IMR-90 (cell line): ENCODE measurements at regions not wholly inside any gene's neighbourhood (a gene's known extent, or its start where the extent isn't known, plus 50 kb on each side); places are given as distances from the start of the nearest gene placed in this dataset.

Experiments
- ATAC-seq: fragments of 200-7000 bp; cut with Tn5 transposase; 2 replicates; pipeline ENCODE4 v1.9.1; 2020; ENCODE audit warnings: low read depth, mild to moderate bottlenecking, moderate library complexity
- BruUV-seq: library from RNA; stranded (reverse); fragments of 400-500 nt; replicated peaks from 2 replicates; lab custom pipeline; 2021; lab: Mats Ljungman, UMichigan
- CTCF ChIA-PET: fragments of 300-600 bp; formaldehyde crosslinking; extraction: SDS; loops from one replicate; lab custom pipeline; 2021; ENCODE audit warnings: antibody characterized with exemption; lab: Yijun Ruan, JAX
- POLR2A ChIA-PET: fragments of 300-600 bp; sonication (Branson Sonifier 250); formaldehyde crosslinking; loops from one replicate; lab custom pipeline; 2022; ENCODE audit warnings: antibody characterized with exemption; ENCODE audit not compliant: unreplicated experiment; lab: Charles Lee
- DNase-seq: peaks from one replicate; pipeline ENCODE4 v3.0.0; 2013
- H2AFZ ChIP-seq: replicated peaks from 2 replicates; pipeline ENCODE3; 2013; ENCODE audit warnings: low read length, mild to moderate bottlenecking; ENCODE audit not compliant: poor library complexity
- H2AK5ac ChIP-seq: 2 replicates; pipeline ENCODE4 v1.6.1; 2013; ENCODE audit warnings: low read depth, low read length, inconsistent platforms
- H2AK9ac ChIP-seq: replicated peaks from 2 replicates; pipeline ENCODE3; 2013; ENCODE audit warnings: mild to moderate bottlenecking, low read depth, low read length, moderate library complexity; ENCODE audit not compliant: poor library complexity
- H2BK120ac ChIP-seq: 2 replicates; pipeline ENCODE4 v1.6.1; 2013; ENCODE audit warnings: low read depth, low read length, inconsistent platforms
- H2BK15ac ChIP-seq: 3 replicates; pipeline ENCODE4 v1.6.1; 2013; ENCODE audit warnings: low read depth, low read length, inconsistent platforms
- H2BK20ac ChIP-seq: 2 replicates; pipeline ENCODE4 v1.6.1; 2013; ENCODE audit warnings: low read depth, mild to moderate bottlenecking, inconsistent platforms, low read length, moderate library complexity
- H2BK5ac ChIP-seq: 2 replicates; pipeline ENCODE4 v1.6.1; 2013; ENCODE audit warnings: mild to moderate bottlenecking, low read depth, low read length, inconsistent platforms; ENCODE audit not compliant: poor library complexity, severe bottlenecking
- H3K14ac ChIP-seq: replicated peaks from 2 replicates; pipeline ENCODE4 v1.6.1; 2013; ENCODE audit warnings: low read depth, low read length, inconsistent platforms
- H3K18ac ChIP-seq: 2 replicates; pipeline ENCODE4 v1.6.1; 2013; ENCODE audit warnings: low read depth, low read length, control low read depth
- H3K23ac ChIP-seq: 2 replicates; pipeline ENCODE4 v1.6.1; 2013; ENCODE audit warnings: low read depth, low read length, inconsistent platforms
- H3K27ac ChIP-seq: 2 replicates; pipeline ENCODE4 v1.5.1; 2013; ENCODE audit warnings: mild to moderate bottlenecking, control low read depth, low read length; ENCODE audit not compliant: insufficient read depth
- H3K27me3 ChIP-seq: 2 replicates; pipeline ENCODE4 v1.6.1; 2013; ENCODE audit warnings: low read length; ENCODE audit not compliant: control insufficient read depth, insufficient read depth
- H3K36me3 ChIP-seq: 2 replicates; pipeline ENCODE4 v1.6.1; 2013; ENCODE audit warnings: low read length, mixed read lengths; ENCODE audit not compliant: control insufficient read depth, insufficient read depth
- H3K4ac ChIP-seq: 2 replicates; pipeline ENCODE4 v1.6.1; 2013; ENCODE audit warnings: low read depth, low read length, inconsistent platforms
- H3K4me1 ChIP-seq: 2 replicates; pipeline ENCODE4 v1.6.1; 2013; ENCODE audit warnings: low read length, mixed read lengths; ENCODE audit not compliant: control insufficient read depth, insufficient read depth
- H3K4me2 ChIP-seq: 2 replicates; pipeline ENCODE4 v1.6.1; 2013; ENCODE audit warnings: low read depth, mild to moderate bottlenecking, control low read depth, low read length, moderate library complexity
- H3K4me3 ChIP-seq: 2 replicates; pipeline ENCODE4 v1.5.1; 2013; ENCODE audit warnings: low read depth, mild to moderate bottlenecking, control low read depth, low read length, moderate library complexity; ENCODE audit not compliant: insufficient read depth
- H3K56ac ChIP-seq: 2 replicates; pipeline ENCODE4 v1.6.1; 2013; ENCODE audit warnings: low read length, inconsistent platforms; ENCODE audit not compliant: insufficient read depth; ENCODE audit errors: extremely low read depth
- H3K79me1 ChIP-seq, 2 experiments: 2 replicates each; pipeline ENCODE4 v1.6.1; 2013; ENCODE audit warnings: low read length in 2 of 2, inconsistent platforms in 1 of 2, low read depth in 1 of 2
- H3K9ac ChIP-seq: 2 replicates; pipeline ENCODE4 v1.6.1; 2013; ENCODE audit warnings: low read depth, low read length, control low read depth
- H3K9me1 ChIP-seq: 2 replicates; pipeline ENCODE4 v1.6.1; 2013; ENCODE audit warnings: low read length, inconsistent platforms; ENCODE audit not compliant: insufficient read depth
- H3K9me3 ChIP-seq: 2 replicates; pipeline ENCODE4 v1.6.1; 2013; ENCODE audit warnings: low read length; ENCODE audit not compliant: control insufficient read depth, insufficient read depth
- H4K20me1 ChIP-seq: 2 replicates; pipeline ENCODE4 v1.6.1; 2013; ENCODE audit warnings: low read length, inconsistent platforms; ENCODE audit not compliant: insufficient read depth
- H4K5ac ChIP-seq: 2 replicates; pipeline ENCODE4 v1.6.1; 2013; ENCODE audit warnings: mild to moderate bottlenecking, low read depth, low read length, control low read depth
- H4K8ac ChIP-seq, 2 experiments: 2 replicates each; pipeline ENCODE4 v1.6.1; 2013; ENCODE audit warnings: low read depth in 2 of 2, low read length in 2 of 2, control low read depth in 1 of 2, inconsistent platforms in 1 of 2
- H4K91ac ChIP-seq: 2 replicates; pipeline ENCODE4 v1.6.1; 2013; ENCODE audit warnings: low read depth, low read length, inconsistent platforms; ENCODE audit not compliant: insufficient read depth
- BHLHE40 ChIP-seq: fragments of 150-350 bp; IDR thresholded peaks from 2 replicates; pipeline ENCODE4 v1.6.1; 2016; ENCODE audit warnings: mild to moderate bottlenecking, low read depth, low read length
- CEBPB ChIP-seq: IDR thresholded peaks from 2 replicates; pipeline ENCODE4 v1.6.1; 2012; ENCODE audit warnings: low read depth, low read length, improper control_type of control experiment
- CHD1 ChIP-seq: IDR thresholded peaks from 2 replicates; pipeline ENCODE4 v1.6.1; 2012; ENCODE audit warnings: low read depth, low read length, improper control_type of control experiment
- FOS ChIP-seq: fragments of 150-350 bp; IDR thresholded peaks from 2 replicates; pipeline ENCODE4 v1.6.1; 2016; ENCODE audit warnings: low read depth, low read length
- MAFK ChIP-seq: IDR thresholded peaks from 2 replicates; pipeline ENCODE4 v1.6.1; 2012; ENCODE audit warnings: low read depth, low read length, improper control_type of control experiment
- MXI1 ChIP-seq: IDR thresholded peaks from 2 replicates; pipeline ENCODE4 v1.6.1; 2012; ENCODE audit warnings: low read depth, mild to moderate bottlenecking, low read length, moderate library complexity, borderline replicate concordance
- NFE2L2 ChIP-seq: fragments of 150-350 bp; IDR thresholded peaks from 2 replicates; pipeline ENCODE4 v1.6.1; 2016; ENCODE audit warnings: low read depth, mild to moderate bottlenecking, low read length
- RCOR1 ChIP-seq: IDR thresholded peaks from 2 replicates; pipeline ENCODE4 v1.6.1; 2012; ENCODE audit warnings: mild to moderate bottlenecking, low read length, improper control_type of control experiment; ENCODE audit not compliant: insufficient replicate concordance
- WGBS, 2 experiments: methylation state at CpG; one replicate each; pipeline versions ENCODE4 v1.1.5 to v1.1.7; 2013; ENCODE audit warnings: missing lambda C conversion rate in 2 of 2; ENCODE audit not compliant: insufficient read length in 1 of 2; ENCODE audit errors: extremely low coverage in 2 of 2; 5-methylcytosine and 5-hydroxymethylcytosine counted together
- dilution Hi-C: fragments of 300-500 bp; cut with HindIII; formaldehyde crosslinking; loops from one replicate; pipeline ENCODE4 v1.14.3; 2018; ENCODE audit warnings: low sequenced_read_pairs; ENCODE audit not compliant: unreplicated experiment
- in situ Hi-C: fragments of 300-500 bp; cut with MboI; formaldehyde crosslinking; loops from 3 replicates; pipeline ENCODE4 v1.14.3; 2019; ENCODE audit warnings: low sequenced_read_pairs, inconsistent platforms, mixed read lengths
- intact Hi-C: fragments of 100-400 bp; cut with micrococcal nuclease; formaldehyde crosslinking; loops from 2 replicates; pipeline ENCODE4 v1.10.0; 2022
- TF ChIP-seq, protein P1 (sequence below): fragments of 150-350 bp; IDR thresholded peaks from 2 replicates; pipeline ENCODE4 v1.6.1; 2016; ENCODE audit warnings: low read depth, mild to moderate bottlenecking, low read length, moderate library complexity, borderline replicate concordance
- TF ChIP-seq, protein P2 (sequence below): fragments of 150-350 bp; IDR thresholded peaks from 2 replicates; pipeline ENCODE4 v1.6.1; 2017; ENCODE audit warnings: mild to moderate bottlenecking, antibody characterized with exemption, low read length, low read depth
- TF ChIP-seq, protein P3 (sequence below): conservative IDR thresholded peaks from 2 replicates; pipeline ENCODE4 v1.5.1; 2012; ENCODE audit warnings: mild to moderate bottlenecking, low read depth, low read length, improper control_type of control experiment

DNA sequence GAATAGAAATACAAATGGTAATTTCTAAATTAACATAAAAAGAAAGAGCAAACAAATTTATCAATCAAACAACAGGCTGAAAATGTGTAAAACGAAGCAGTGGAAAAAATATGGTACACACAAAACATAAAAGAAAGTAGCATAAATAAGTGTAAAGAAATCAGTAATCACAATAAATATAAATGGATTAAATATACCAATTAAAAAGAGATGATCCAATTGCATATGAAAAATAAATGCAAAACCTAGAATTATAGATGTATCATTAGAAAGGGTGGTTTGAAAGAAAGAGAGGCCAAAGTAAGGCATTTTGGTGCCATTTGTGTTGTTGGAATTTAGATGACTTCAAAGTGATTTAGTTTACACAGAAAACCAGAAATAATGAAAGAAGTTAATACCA, 202.2 kb downstream of the PTBP2 start:
- ChIA-PET POLR2A (no interaction called here), CTCF (interaction anchor here (1.8 kb wide), 1 partner anchor 12 kb away, joined by 5 read pairs; no protein-coding TSS in a partner anchor)
- Histone ChIP-seq H2BK15ac (no peak overlapping the region), H3K4me2 (no peak overlapping the region), H3K36me3 (no peaks in the 10 kb centered on the region), H3K18ac (no peak overlapping the region), H2AK5ac (no peak overlapping the region), H3K27me3 (no peaks in the 10 kb centered on the region), H4K20me1 (no peaks in the 10 kb centered on the region), H4K91ac (no peak overlapping the region), H3K4ac (no peak overlapping the region), H3K4me1 (peaks cover 3% of the 10 kb centered on the region), H4K8ac (no peak overlapping the region), H3K14ac (no peak overlapping the region), H3K27ac (no peak overlapping the region), H2AFZ (no peak overlapping the region), H2BK5ac (no peak overlapping the region), H2AK9ac (no peak overlapping the region), H4K5ac (no peak overlapping the region), H3K9me3 (peaks cover 6% of the 10 kb centered on the region; the same call in 1 of the 2 replicates), H2BK120ac (no peak overlapping the region), H3K4me3 (no peak overlapping the region), H3K9me1 (0 out of 2 replicates have a peak, but pooled peaks cover 2% of the 10 kb centered on the region), H3K9ac (no peak overlapping the region), H3K79me1 (no peaks in the 10 kb centered on the region), H2BK20ac (no peak overlapping the region), H3K56ac (no peak overlapping the region), H3K23ac (no peak overlapping the region)
- dilution Hi-C loops: no loop called here
- no peak for TF ChIP-seq MXI1
- no peak for TF ChIP-seq NFE2L2
- no peak for TF ChIP-seq FOS
- TF ChIP-seq, protein P1, sequence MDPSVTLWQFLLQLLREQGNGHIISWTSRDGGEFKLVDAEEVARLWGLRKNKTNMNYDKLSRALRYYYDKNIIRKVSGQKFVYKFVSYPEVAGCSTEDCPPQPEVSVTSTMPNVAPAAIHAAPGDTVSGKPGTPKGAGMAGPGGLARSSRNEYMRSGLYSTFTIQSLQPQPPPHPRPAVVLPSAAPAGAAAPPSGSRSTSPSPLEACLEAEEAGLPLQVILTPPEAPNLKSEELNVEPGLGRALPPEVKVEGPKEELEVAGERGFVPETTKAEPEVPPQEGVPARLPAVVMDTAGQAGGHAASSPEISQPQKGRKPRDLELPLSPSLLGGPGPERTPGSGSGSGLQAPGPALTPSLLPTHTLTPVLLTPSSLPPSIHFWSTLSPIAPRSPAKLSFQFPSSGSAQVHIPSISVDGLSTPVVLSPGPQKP: no peak
- no peak for TF ChIP-seq BHLHE40
- no peak for TF ChIP-seq CHD1
- no peak for TF ChIP-seq RCOR1
- TF ChIP-seq, protein P2, sequence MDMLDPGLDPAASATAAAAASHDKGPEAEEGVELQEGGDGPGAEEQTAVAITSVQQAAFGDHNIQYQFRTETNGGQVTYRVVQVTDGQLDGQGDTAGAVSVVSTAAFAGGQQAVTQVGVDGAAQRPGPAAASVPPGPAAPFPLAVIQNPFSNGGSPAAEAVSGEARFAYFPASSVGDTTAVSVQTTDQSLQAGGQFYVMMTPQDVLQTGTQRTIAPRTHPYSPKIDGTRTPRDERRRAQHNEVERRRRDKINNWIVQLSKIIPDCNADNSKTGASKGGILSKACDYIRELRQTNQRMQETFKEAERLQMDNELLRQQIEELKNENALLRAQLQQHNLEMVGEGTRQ: no peak
- TF ChIP-seq, protein P3, sequence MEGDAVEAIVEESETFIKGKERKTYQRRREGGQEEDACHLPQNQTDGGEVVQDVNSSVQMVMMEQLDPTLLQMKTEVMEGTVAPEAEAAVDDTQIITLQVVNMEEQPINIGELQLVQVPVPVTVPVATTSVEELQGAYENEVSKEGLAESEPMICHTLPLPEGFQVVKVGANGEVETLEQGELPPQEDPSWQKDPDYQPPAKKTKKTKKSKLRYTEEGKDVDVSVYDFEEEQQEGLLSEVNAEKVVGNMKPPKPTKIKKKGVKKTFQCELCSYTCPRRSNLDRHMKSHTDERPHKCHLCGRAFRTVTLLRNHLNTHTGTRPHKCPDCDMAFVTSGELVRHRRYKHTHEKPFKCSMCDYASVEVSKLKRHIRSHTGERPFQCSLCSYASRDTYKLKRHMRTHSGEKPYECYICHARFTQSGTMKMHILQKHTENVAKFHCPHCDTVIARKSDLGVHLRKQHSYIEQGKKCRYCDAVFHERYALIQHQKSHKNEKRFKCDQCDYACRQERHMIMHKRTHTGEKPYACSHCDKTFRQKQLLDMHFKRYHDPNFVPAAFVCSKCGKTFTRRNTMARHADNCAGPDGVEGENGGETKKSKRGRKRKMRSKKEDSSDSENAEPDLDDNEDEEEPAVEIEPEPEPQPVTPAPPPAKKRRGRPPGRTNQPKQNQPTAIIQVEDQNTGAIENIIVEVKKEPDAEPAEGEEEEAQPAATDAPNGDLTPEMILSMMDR: no peak
- TF ChIP-seq MAFK: no peak
- no peak for TF ChIP-seq CEBPB
- whole genome bisulfite sequencing, 2 experiments: no CpG with 5 or more reads among the region's 1 CpG
- ATAC-seq: no peak
- DNase-seq: no peak
- intact Hi-C loops: no loop called here
- in situ Hi-C loops: no loop called here
- no TSS peak for BruUV-seq
